Spleen (tissue), 7 donors: ENCODE measurements at regions not wholly inside any gene's neighbourhood (a gene's known extent, or its start where the extent isn't known, plus 50 kb on each side); places are given as distances from the start of the nearest gene placed in this dataset.

ENCODE experiments used
- POLR2A ChIP-seq, 3 donors: fragments of 450-650 bp; IDR thresholded peaks; one replicate each; pipeline ENCODE4 v1.5.1; 2017; ENCODE audit warnings: antibody characterized with exemption in 3 of 3, mild to moderate bottlenecking in 1 of 3
- TF ChIP-seq, protein P1 (sequence below), 11 experiments: fragments of 200-600 bp in 7 of 11; fragments of 450-650 bp in 4 of 11; sonication (generic) in 4 of 11; IDR thresholded peaks in 8 of 11; conservative IDR thresholded peaks in 3 of 11; 1 replicate in 7 of 11; 2 replicates in 4 of 11; pipeline versions ENCODE4 v1.4.0 to v1.8.0; 2016 to 2021; ENCODE audit warnings: antibody characterized with exemption in 11 of 11, inconsistent platforms in 4 of 11, mild to moderate bottlenecking in 1 of 11
- donor health status: DM: no; HTN: no; CAD: no; lungs with moderate emphysema.
- donor health status: DM: no; HTN: no; CAD: no.
- donor health status: DM: no; HTN: no; CAD: no.

- TF ChIP-seq, protein P1, sequence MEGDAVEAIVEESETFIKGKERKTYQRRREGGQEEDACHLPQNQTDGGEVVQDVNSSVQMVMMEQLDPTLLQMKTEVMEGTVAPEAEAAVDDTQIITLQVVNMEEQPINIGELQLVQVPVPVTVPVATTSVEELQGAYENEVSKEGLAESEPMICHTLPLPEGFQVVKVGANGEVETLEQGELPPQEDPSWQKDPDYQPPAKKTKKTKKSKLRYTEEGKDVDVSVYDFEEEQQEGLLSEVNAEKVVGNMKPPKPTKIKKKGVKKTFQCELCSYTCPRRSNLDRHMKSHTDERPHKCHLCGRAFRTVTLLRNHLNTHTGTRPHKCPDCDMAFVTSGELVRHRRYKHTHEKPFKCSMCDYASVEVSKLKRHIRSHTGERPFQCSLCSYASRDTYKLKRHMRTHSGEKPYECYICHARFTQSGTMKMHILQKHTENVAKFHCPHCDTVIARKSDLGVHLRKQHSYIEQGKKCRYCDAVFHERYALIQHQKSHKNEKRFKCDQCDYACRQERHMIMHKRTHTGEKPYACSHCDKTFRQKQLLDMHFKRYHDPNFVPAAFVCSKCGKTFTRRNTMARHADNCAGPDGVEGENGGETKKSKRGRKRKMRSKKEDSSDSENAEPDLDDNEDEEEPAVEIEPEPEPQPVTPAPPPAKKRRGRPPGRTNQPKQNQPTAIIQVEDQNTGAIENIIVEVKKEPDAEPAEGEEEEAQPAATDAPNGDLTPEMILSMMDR (IDR thresholded peaks at IDR 0.05 in 8 of 11, conservative IDR thresholded peaks at IDR 0.05 in 3 of 11), result no peak
- TF ChIP-seq POLR2A (IDR thresholded peaks at IDR 0.05), result no peak
Observed at GRCh38 chr4:166197166-166197565, 324.1 kb downstream of the TLL1 start.
